ENCODE measurements at regions not wholly inside any gene's neighbourhood (a gene's known extent, or its start where the extent isn't known, plus 50 kb on each side); places are given as distances from the start of the nearest gene placed in this dataset.

DNA sequence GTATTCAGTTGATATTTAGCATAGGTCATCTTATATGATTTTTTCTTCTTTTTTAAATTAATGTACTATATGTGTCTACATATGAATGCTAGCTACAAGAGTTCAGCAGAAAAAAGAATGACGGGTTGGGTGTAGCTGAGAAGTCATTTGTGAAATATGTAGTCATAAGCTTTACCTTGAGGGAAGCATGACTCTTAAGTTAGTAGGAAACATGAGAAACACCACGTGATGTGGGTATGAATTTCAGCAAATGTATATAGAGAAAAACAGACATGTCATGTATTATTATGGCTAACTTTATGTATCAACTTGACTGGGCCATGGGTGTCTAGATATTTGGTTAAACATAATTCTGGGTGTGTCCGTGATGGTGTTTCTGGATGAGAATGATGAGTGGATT is 125.0 kb downstream of the RAP2B start:
- H3K4me3 Mint-ChIP-seq: no peak overlapping the region
- H3K9me3 Mint-ChIP-seq: no peaks in the 10 kb centered on the region
- H3K36me3 Mint-ChIP-seq (ENCODE audit: low read depth): no peaks in the 10 kb centered on the region
- H3K4me1 Mint-ChIP-seq (ENCODE audit: low read depth): peaks cover 69% of the 10 kb centered on the region
- DNase-seq: no peak
- TF ChIP-seq, protein P1, sequence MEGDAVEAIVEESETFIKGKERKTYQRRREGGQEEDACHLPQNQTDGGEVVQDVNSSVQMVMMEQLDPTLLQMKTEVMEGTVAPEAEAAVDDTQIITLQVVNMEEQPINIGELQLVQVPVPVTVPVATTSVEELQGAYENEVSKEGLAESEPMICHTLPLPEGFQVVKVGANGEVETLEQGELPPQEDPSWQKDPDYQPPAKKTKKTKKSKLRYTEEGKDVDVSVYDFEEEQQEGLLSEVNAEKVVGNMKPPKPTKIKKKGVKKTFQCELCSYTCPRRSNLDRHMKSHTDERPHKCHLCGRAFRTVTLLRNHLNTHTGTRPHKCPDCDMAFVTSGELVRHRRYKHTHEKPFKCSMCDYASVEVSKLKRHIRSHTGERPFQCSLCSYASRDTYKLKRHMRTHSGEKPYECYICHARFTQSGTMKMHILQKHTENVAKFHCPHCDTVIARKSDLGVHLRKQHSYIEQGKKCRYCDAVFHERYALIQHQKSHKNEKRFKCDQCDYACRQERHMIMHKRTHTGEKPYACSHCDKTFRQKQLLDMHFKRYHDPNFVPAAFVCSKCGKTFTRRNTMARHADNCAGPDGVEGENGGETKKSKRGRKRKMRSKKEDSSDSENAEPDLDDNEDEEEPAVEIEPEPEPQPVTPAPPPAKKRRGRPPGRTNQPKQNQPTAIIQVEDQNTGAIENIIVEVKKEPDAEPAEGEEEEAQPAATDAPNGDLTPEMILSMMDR (IDR thresholded peaks at IDR 0.05): no peak
- H3K27ac Mint-ChIP-seq: no peak overlapping the region
- no peaks in the 10 kb centered on the region; the same call in 1 of the 2 replicates for H3K27me3 Mint-ChIP-seq (ENCODE audit: insufficient read depth)

DNA sequence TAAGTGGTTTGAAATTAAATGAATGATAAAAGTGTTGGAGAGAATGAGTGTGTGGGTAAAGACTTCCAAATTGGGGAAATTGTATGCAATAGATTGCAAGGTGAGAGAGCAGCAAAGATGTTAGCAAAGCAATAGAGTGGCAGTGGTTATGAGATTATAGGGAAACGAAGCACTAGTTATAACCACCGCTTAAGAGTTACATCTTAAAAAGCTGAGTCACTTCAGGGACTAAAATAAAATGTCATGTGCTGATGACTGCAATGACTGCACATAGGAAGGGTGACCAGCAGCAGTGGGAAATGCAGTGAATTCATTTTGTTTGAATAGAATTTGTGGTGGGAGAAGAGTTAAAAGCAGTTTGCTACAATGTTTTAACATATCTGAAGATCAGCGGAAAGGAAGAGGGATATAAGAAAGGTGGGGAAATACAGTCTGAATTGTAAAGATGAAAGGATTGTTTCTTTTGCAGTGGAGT is 127.3 kb downstream of the RAP2B start:
- peaks cover 72% of the 10 kb centered on the region for H3K4me1 Mint-ChIP-seq (ENCODE audit: low read depth)
- no peaks in the 10 kb centered on the region for H3K9me3 Mint-ChIP-seq
- H3K4me3 Mint-ChIP-seq: no peak overlapping the region
- TF ChIP-seq, protein P1 (IDR thresholded peaks at IDR 0.05): no peak
- peak overlapping the region; percentile 72 for H3K27ac Mint-ChIP-seq
- H3K36me3 Mint-ChIP-seq (ENCODE audit: low read depth): no peaks in the 10 kb centered on the region
- peak; percentile 45 for DNase-seq
- no peaks in the 10 kb centered on the region; the same call in 1 of the 2 replicates for H3K27me3 Mint-ChIP-seq (ENCODE audit: insufficient read depth)

DNA sequence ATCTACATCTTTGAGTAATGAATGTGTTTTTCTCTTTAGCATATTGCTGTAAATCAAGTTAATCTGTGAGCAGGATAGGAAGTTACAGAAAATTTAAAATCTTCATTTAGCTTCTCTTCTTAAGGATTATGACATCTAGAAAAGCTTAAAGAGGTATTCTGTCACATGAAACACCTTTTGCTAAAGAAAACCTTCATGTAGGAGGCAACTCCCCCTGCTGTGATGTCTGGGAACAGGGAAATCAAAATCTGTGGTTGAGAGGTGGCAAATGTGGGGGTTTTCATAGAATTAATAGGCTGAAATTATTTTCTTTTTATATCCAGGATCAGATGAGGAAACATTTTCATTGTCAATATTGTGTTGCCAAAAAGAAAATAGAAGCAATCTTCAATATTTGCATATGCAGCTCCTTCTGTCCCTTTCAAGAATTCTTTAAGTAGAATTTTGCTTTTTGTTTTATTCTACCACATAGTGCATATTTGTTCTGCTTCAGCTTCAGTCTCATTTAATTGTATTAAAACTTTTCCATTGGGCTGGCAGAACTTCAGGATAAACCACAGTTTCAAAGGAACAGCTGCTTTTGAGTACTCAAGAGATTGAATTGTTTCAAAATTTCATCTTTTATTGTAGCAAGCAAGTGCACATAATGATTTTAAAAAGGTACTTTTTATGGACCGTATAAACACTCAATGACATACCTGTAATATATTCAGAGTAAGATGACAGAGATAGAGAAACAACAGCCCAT is 128.4 kb downstream of the RAP2B start:
- no peak for DNase-seq
- no peak overlapping the region for H3K27ac Mint-ChIP-seq
- H3K4me1 Mint-ChIP-seq (ENCODE audit: low read depth): peaks cover 62% of the 10 kb centered on the region
- TF ChIP-seq, protein P1 (IDR thresholded peaks at IDR 0.05): peak; percentile 65
- H3K9me3 Mint-ChIP-seq: no peaks in the 10 kb centered on the region
- H3K27me3 Mint-ChIP-seq (ENCODE audit: insufficient read depth): no peaks in the 10 kb centered on the region; the same call in 1 of the 2 replicates
- no peak overlapping the region for H3K4me3 Mint-ChIP-seq
- H3K36me3 Mint-ChIP-seq (ENCODE audit: low read depth): no peaks in the 10 kb centered on the region

DNA sequence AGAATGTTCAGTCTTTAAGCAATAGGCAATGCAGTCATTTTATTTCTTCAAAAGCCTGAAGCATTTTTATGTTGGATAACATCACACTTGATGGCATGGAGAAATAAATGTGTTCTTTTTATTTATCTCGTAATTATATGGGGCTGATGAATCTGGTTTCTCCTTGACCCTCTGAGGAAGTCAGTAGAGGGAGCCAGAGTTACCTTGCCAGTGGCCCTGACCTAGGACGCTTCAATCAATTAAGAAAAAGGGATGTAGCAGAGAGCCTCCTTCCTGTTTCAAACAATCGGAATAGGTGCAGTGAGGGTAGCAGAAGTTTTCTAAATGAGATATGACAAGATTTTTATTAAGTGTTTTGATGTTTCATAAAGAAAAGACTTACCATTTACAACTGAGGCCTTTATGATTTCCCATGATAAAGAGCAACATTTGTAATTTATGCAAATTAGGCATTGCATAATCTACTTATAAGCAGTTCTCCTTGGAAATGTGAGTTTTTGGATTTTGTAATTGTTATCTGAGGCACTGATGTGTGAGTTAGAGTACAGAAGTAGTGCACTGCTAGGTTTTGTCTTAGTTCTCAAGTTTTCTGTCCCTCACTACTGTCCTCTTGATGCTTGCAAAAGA is 129.1 kb downstream of the RAP2B start:
- H3K27ac Mint-ChIP-seq: no peak overlapping the region
- TF ChIP-seq, protein P1 (IDR thresholded peaks at IDR 0.05): peak; percentile 72; the same call in 1 of the 2 replicates
- peak; percentile 29 for DNase-seq
- no peaks in the 10 kb centered on the region for H3K9me3 Mint-ChIP-seq
- no peak overlapping the region for H3K4me3 Mint-ChIP-seq
- no peaks in the 10 kb centered on the region; the same call in 1 of the 2 replicates for H3K27me3 Mint-ChIP-seq (ENCODE audit: insufficient read depth)
- H3K4me1 Mint-ChIP-seq (ENCODE audit: low read depth): peaks cover 54% of the 10 kb centered on the region
- H3K36me3 Mint-ChIP-seq (ENCODE audit: low read depth): no peaks in the 10 kb centered on the region

DNA sequence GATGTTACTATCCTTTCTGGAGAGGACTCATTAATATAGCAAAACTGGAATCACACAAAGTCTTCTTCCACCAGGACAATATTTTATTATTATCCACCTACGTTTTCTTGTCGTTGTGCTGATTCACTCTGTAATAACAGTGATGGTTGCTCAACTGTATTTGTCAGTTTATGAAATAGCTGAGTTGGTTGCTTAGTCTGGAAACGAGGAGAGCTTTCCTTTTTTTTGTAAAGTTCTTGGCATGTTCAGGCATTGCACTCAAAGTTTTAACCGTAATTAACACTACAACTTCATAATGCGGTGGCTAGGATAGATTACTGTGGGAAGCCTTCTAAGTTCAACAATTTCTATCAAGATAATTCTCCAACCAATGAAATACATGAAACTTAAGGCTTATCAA is 131.2 kb downstream of the RAP2B start:
- Mint-ChIP-seq H3K4me3 (peak overlapping the region; percentile 48), H3K36me3 (ENCODE audit: low read depth) (no peaks in the 10 kb centered on the region), H3K27me3 (ENCODE audit: insufficient read depth) (no peaks in the 10 kb centered on the region; the same call in 1 of the 2 replicates), H3K27ac (peak overlapping the region; percentile 55), H3K9me3 (no peaks in the 10 kb centered on the region), H3K4me1 (ENCODE audit: low read depth) (peaks cover 47% of the 10 kb centered on the region)
- TF ChIP-seq, protein P1 (IDR thresholded peaks at IDR 0.05): no peak
- DNase-seq: peak; percentile 55
